Ascending aorta (tissue), 2 donors: ENCODE measurements at regions not wholly inside any gene's neighbourhood (a gene's known extent, or its start where the extent isn't known, plus 50 kb on each side); places are given as distances from the start of the nearest gene placed in this dataset.

ENCODE experiments used
- DNase-seq, 2 donors: peaks; one replicate each; pipeline ENCODE4 v3.0.0-alpha.2; 2019; ENCODE audit warnings: low spot score in 2 of 2
- H3K27ac ChIP-seq, 2 donors: fragments of 200-600 bp; sonication (generic); one replicate each; pipeline ENCODE4 v1.5.1; 2016 to 2017; ENCODE audit warnings: mild to moderate bottlenecking in 1 of 2
- H3K27me3 ChIP-seq: fragments of 200-600 bp; sonication (generic); one replicate; pipeline ENCODE4 v1.5.1; 2017
- H3K36me3 ChIP-seq, 2 donors: fragments of 200-600 bp; sonication (generic); one replicate each; pipeline ENCODE4 v1.5.1; 2016
- H3K4me1 ChIP-seq, 2 donors: fragments of 200-600 bp; sonication (generic); one replicate each; pipeline ENCODE4 v1.5.1; 2016 to 2017; ENCODE audit warnings: mild to moderate bottlenecking in 1 of 2
- H3K4me3 ChIP-seq, 2 donors: fragments of 200-600 bp; sonication (generic); one replicate each; pipeline ENCODE4 v1.5.1; 2016 to 2017; ENCODE audit warnings: mild to moderate bottlenecking in 1 of 2
- H3K9me3 ChIP-seq, 2 donors: fragments of 200-600 bp; sonication (generic); one replicate each; pipeline ENCODE4 v1.5.1; 2016
- CTCF ChIP-seq, 3 experiments: fragments of 200-600 bp in 2 of 3; fragments of 450-650 bp in 1 of 3; sonication (generic) in 2 of 3; IDR thresholded peaks; one replicate each; pipeline ENCODE4 v1.5.1; 2016 to 2019; ENCODE audit warnings: antibody characterized with exemption in 3 of 3, mild to moderate bottlenecking in 1 of 3, moderate library complexity in 1 of 3
- intact Hi-C: fragments of 100-400 bp; cut with DNase I; formaldehyde crosslinking; loops from one replicate; pipeline ENCODE4 v1.15.1; 2023

- Histone ChIP-seq H3K9me3 (no peaks in the 10 kb centered on the region), H3K27me3 (no peaks in the 10 kb centered on the region), H3K4me3 (no peak overlapping the region), H3K36me3 (no peaks in the 10 kb centered on the region), H3K27ac (no peak overlapping the region), H3K4me1 (peaks cover 0 to 13% of the 10 kb centered on the region in 2 donors)
- intact Hi-C loops = no loop called here
- DNase-seq = no peak
- no peak for TF ChIP-seq CTCF (IDR thresholded peaks at IDR 0.05)
Observed at GRCh38 chr5:124873188-124873587, 126.7 kb upstream of the ZNF608 start.

- peaks cover 0 to 13% of the 10 kb centered on the region in 2 donors for H3K4me1 ChIP-seq
- no peaks in the 10 kb centered on the region for H3K9me3 ChIP-seq
- H3K36me3 ChIP-seq = no peaks in the 10 kb centered on the region
- intact Hi-C loops = no loop called here
- H3K27ac ChIP-seq = no peak overlapping the region
- no peak for TF ChIP-seq CTCF (IDR thresholded peaks at IDR 0.05)
- no peak overlapping the region for H3K4me3 ChIP-seq
- no peak for DNase-seq
- H3K27me3 ChIP-seq = no peaks in the 10 kb centered on the region
Observed at GRCh38 chr5:124873713-124874112, 127.3 kb upstream of the ZNF608 start.

- DNase-seq = no peak
- no peak for TF ChIP-seq CTCF (IDR thresholded peaks at IDR 0.05)
- peaks cover 0 to 1% of the 10 kb centered on the region in 2 donors for H3K4me1 ChIP-seq
Observed at GRCh38 chr5:124876566-124876965, 130.1 kb upstream of the ZNF608 start.

GRCh38 chr5:124876983-124877382 is 130.5 kb upstream of the ZNF608 start:
- TF ChIP-seq CTCF (IDR thresholded peaks at IDR 0.05) = no peak
- Histone ChIP-seq H3K4me3 (no peak overlapping the region), H3K9me3 (no peaks in the 10 kb centered on the region)

More at GRCh38 chr5:124876566-124876965, 130.1 kb upstream of the ZNF608 start:
- Histone ChIP-seq H3K27me3 (no peaks in the 10 kb centered on the region), H3K27ac (no peak overlapping the region), H3K9me3 (no peaks in the 10 kb centered on the region), H3K36me3 (no peaks in the 10 kb centered on the region), H3K4me3 (no peak overlapping the region)
- intact Hi-C loops = no loop called here

GRCh38 chr5:124877501-124878146 is 131.2 kb upstream of the ZNF608 start:
- Histone ChIP-seq H3K9me3 (no peaks in the 10 kb centered on the region), H3K36me3 (no peaks in the 10 kb centered on the region), H3K27ac (no peak overlapping the region), H3K4me3 (no peak overlapping the region), H3K27me3 (no peaks in the 10 kb centered on the region), H3K4me1 (no peaks in the 10 kb centered on the region)
- intact Hi-C loops = no loop called here
- TF ChIP-seq CTCF (IDR thresholded peaks at IDR 0.05) = no peak
- no peak for DNase-seq

More at GRCh38 chr5:124876983-124877382, 130.5 kb upstream of the ZNF608 start:
- intact Hi-C loops = no loop called here
- Histone ChIP-seq H3K4me1 (no peaks in the 10 kb centered on the region), H3K27me3 (no peaks in the 10 kb centered on the region), H3K27ac (no peak overlapping the region), H3K36me3 (no peaks in the 10 kb centered on the region)
- no peak for DNase-seq
